DOHH2 (cell line): ENCODE measurements at regions not wholly inside any gene's neighbourhood (a gene's known extent, or its start where the extent isn't known, plus 50 kb on each side); places are given as distances from the start of the nearest gene placed in this dataset.

ENCODE experiments used
- EZH2phosphoT487 ChIP-seq: fragments of 200-600 bp; sonication (generic); IDR thresholded peaks from 2 replicates; pipeline ENCODE4 v1.6.1; 2017; ENCODE audit warnings: borderline replicate concordance, mild to moderate bottlenecking, antibody characterized with exemption, low read length, moderate library complexity, mixed read lengths
- TF ChIP-seq, protein P1 (sequence below): fragments of 200-600 bp; sonication (generic); IDR thresholded peaks from one replicate; pipeline ENCODE4 v1.5.1; 2014; ENCODE audit warnings: antibody characterized with exemption, mild to moderate bottlenecking, low read depth, low read length; ENCODE audit not compliant: poor library complexity, severe bottlenecking

DNA sequence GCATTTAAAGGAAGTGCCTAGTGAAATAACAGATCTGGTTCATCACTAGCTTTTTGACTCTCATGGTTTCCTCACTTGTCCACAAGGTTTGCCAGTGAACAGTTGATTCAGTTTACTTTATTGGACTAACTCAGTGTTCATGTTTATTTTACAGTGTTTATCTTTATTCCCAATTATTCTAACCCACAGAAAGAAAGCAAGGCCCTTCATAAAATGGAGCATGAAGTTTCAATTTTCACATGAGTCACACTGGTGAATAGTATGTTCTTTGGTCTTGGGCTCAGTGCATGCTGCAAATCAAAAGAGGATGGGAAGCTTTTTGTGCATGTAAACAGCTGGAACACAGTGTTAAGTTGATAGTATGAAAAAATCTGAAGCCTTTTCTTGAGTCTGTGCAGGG, 217.6 kb upstream of the HDDC2 start:
- TF ChIP-seq, protein P1, sequence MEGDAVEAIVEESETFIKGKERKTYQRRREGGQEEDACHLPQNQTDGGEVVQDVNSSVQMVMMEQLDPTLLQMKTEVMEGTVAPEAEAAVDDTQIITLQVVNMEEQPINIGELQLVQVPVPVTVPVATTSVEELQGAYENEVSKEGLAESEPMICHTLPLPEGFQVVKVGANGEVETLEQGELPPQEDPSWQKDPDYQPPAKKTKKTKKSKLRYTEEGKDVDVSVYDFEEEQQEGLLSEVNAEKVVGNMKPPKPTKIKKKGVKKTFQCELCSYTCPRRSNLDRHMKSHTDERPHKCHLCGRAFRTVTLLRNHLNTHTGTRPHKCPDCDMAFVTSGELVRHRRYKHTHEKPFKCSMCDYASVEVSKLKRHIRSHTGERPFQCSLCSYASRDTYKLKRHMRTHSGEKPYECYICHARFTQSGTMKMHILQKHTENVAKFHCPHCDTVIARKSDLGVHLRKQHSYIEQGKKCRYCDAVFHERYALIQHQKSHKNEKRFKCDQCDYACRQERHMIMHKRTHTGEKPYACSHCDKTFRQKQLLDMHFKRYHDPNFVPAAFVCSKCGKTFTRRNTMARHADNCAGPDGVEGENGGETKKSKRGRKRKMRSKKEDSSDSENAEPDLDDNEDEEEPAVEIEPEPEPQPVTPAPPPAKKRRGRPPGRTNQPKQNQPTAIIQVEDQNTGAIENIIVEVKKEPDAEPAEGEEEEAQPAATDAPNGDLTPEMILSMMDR: no peak
- TF ChIP-seq EZH2phosphoT487: no peak
